ENCODE measurements at regions not wholly inside any gene's neighbourhood (a gene's known extent, or its start where the extent isn't known, plus 50 kb on each side); places are given as distances from the start of the nearest gene placed in this dataset.

GRCh38 chr1:201612645-201613044 is 73.7 kb downstream of the NAV1 start:
- FAIRE-seq = no peak

- FAIRE-seq = no peak
These were observed 75.5 kb downstream of the NAV1 start for GRCh38 chr1:201614262-201615015.

- no peak for FAIRE-seq
These were observed 78.2 kb downstream of the NAV1 start for GRCh38 chr1:201617157-201617556.

GRCh38 chr1:201618389-201618788 is 79.5 kb downstream of the NAV1 start:
- no peak for FAIRE-seq

GRCh38 chr1:201618905-201619304 is 80.0 kb downstream of the NAV1 start:
- no peak for FAIRE-seq

- no peak for FAIRE-seq
These were observed 80.6 kb downstream of the NAV1 start for GRCh38 chr1:201619513-201619912.

GRCh38 chr1:201622353-201622752 is 83.4 kb downstream of the NAV1 start:
- no peak for FAIRE-seq

- FAIRE-seq = no peak
These were observed 83.9 kb downstream of the NAV1 start for GRCh38 chr1:201622824-201623223.

GRCh38 chr1:201624741-201625225 is 85.9 kb downstream of the NAV1 start:
- FAIRE-seq = no peak

GRCh38 chr1:201625226-201625761 is 86.4 kb downstream of the NAV1 start:
- FAIRE-seq = no peak

GRCh38 chr1:201625851-201626251 is 86.9 kb downstream of the NAV1 start:
- no peak for FAIRE-seq

GRCh38 chr1:201626629-201627275 is 87.8 kb downstream of the NAV1 start:
- FAIRE-seq = no peak

- FAIRE-seq = no peak
These were observed 89.6 kb downstream of the NAV1 start for GRCh38 chr1:201628490-201628889.

GRCh38 chr1:201630582-201630981 is 91.7 kb downstream of the NAV1 start:
- no peak for FAIRE-seq

- no peak for FAIRE-seq
These were observed 92.1 kb downstream of the NAV1 start for GRCh38 chr1:201631037-201631436.

- FAIRE-seq = no peak
These were observed 93.5 kb downstream of the NAV1 start for GRCh38 chr1:201632364-201632952.

GRCh38 chr1:201633297-201633696 is 94.4 kb downstream of the NAV1 start:
- FAIRE-seq = no peak

GRCh38 chr1:201633811-201634210 is 94.9 kb downstream of the NAV1 start:
- no peak for FAIRE-seq

GRCh38 chr1:201634261-201634660 is 95.3 kb downstream of the NAV1 start:
- no peak for FAIRE-seq

GRCh38 chr1:201636097-201636496 is 97.2 kb downstream of the NAV1 start:
- FAIRE-seq = no peak

GRCh38 chr1:201636510-201636971 is 97.6 kb downstream of the NAV1 start:
- FAIRE-seq = no peak

GRCh38 chr1:201637282-201638079 is 98.6 kb downstream of the NAV1 start:
- FAIRE-seq = no peak

GRCh38 chr1:201639391-201639790 is 100.5 kb downstream of the NAV1 start:
- FAIRE-seq = no peak
